HG03103 (cell line): ENCODE measurements at regions not wholly inside any gene's neighbourhood (a gene's known extent, or its start where the extent isn't known, plus 50 kb on each side); places are given as distances from the start of the nearest gene placed in this dataset.

Experiments
- ATAC-seq: cut with Tn5 transposase; IDR thresholded peaks from one replicate; pipeline ENCODE4 v1.9.1; 2021; ENCODE audit warnings: low read depth; ENCODE audit not compliant: unreplicated experiment

- ATAC-seq, result no peak
Measured at GRCh38 chr3:72594615-72595215, 253.5 kb downstream of the SHQ1 start.

DNA sequence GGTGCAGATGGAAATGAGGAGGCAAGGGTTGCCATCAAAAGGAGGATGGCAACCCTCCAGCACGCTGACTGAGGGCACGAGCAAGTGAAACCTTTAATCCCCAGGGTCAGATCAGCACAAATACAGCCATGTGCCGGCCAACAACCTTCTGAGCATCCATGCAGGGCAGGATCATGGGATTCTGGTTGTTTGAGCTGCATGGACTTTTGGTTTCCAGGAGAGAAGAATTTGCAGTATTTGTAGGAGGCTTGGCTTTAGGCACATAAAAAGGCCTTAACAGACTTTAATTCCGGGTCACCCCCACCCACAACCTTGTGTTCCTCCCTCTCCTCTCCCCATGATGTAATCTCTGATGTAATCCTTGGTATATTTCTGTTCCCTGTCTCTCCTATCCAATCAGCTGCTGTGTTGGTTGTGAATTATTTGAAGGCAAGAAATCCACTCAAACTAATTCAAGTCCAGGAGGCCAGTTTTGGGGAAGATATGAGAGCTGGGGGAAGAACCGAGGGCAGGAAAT, 254.3 kb downstream of the SHQ1 start:
- no peak for ATAC-seq

DNA sequence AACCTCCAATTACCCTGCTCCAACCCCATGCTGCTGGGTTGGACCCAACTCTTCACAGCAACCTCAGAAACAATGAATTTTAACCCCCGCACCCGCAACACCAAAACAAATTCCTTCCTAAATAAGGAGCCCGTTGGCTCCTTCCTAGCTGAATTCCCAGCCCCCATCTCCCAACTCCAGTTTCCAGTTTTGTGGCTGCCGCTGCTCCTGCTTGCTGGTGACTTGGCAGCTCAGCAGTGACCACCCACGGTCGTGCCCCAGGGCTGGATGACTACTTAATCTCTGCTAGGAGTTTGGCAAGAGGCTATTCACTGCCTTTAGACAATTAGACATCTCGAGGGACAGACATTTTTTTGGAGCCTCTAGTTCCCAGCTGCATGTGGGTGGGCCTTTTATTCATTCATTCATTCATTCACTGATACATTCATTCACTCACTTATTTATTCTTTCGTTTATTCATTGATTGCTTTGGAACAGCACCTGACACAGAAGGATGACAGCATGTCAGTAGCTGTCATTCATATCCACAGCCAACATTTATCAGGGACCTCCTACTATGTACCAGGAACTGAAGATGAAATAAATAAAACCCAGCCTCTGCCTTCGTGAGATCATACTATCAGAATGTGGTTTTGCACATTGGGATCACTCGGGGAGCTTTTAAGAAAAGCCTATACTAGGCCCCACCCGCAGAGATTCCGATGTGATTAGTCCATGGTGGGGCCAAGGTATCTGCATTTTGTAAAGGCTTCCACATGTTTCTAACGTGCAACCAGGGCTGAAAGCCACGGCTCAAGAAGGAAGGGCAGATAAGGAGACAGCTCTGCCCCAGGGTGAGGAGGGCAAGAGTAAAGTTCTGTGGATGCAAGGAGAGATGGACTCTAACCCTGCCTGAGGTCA, 256.5 kb downstream of the SHQ1 start:
- ATAC-seq, result no peak

DNA sequence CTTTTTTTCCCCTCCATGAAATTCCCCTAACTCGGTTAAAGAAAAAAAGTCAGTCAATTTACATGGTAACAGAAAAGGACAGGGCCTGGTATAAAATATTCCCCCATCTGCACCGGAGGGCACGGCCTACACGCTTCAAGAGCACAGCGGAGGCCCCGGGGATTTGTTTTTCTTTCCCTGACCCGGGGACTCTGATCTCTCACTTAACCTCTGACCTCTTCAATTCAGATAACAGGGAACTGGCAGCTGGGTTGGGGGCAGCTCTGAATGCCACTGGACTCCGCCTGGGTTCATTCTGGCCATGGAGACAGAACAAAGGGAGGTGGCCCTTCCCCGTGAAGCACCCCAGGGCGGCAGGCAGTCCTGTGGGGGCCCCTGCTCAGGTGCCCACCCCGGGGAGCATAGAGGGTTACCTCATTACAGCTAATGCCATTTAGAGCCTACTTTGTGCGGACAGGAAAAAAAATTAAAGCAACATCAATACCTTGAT, 257.5 kb downstream of the SHQ1 start:
- ATAC-seq, result no peak

GRCh38 chr3:72587282-72587681, 261.0 kb downstream of the SHQ1 start:
- ATAC-seq, result no peak

DNA sequence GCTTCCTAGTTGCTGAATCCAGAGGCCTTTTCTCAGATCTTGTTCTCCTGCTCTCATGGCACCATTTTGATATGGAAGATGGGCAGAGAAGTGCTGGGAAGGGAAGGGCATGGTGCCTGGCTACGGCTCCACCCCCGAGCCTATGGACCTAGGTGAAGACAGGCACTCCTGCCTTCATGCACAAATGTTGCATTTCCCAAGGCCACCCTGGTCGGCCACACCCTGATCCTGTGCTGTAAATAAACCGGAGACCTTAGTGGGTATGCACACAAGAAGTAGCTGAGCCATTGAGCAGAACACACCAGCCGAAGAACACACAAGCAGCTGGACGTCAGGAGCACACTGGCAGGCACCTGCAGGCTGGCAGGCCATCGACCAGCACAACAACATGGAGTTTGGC, 261.6 kb downstream of the SHQ1 start:
- ATAC-seq, result no peak

GRCh38 chr3:72585966-72586365, 262.3 kb downstream of the SHQ1 start:
- no peak for ATAC-seq

DNA sequence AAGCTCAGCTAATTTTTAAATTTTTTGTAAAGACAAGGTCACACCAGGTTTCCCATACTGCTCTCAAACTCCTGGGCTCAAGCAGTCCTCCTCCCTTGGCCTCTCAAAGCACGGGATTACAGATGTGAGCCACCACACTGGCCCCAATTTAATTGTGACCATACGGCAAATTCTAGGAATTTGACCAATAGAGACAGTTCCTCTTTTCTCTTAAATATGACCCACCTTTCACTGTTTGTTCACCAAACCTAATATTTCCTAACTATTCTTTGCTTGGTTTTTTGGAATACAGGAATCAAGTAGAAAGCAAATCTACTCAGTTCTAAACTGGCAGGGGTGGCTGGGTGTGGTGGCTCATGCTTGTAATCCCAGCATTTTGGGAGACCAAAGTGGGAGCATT, 264.0 kb downstream of the SHQ1 start:
- ATAC-seq, result no peak

- no peak for ATAC-seq
Measured at GRCh38 chr3:72582963-72583362, 265.3 kb downstream of the SHQ1 start.

DNA sequence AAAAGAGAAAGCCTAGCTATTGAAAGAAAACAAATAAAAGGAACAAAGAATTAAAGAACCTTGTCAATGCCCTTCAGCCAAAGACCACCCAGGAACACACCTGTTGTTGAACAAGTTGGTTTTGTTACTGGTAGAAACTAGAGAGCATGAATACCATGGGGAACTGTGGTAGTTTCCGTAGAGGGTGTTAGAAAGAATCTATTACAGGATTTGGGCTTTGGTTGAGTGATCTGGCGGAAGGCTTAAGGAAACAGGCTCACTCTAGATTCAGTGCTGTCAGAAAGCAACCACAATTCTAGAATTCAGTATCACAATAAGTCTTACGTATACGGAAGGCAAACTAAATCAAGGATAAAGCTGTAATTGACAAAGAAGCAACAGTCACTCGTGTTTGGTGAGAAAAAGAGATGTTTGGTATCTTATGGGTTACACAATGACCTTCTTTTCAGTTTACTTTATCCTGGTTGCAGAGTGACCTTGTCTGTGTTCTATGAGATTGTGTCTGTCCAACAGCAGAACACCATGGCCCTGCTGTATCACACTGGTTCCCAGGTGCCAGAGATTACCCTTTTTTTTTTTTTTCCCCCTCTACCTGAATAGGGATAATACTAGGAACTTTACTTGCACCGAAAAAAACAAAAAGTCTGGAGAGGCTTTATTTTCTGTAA, 265.9 kb downstream of the SHQ1 start:
- ATAC-seq, result peak; percentile 98

DNA sequence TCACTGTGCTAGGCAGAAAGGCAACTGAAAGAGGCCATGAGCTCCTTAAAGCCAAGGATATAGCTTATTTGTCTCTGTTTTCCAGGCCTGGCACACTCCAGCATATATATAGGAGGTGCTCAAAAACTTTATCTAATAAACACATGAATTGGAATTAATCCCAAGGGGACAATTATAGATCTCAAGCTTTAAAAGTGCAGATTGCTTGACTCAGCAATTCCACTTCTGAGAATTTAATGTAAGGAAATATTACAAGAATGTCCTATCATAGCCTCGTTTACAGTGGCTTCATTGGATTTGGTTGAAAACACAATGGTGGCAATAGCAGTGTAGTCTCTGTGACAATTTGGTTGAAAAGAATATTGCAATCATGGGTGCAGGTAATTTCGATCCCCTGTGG, 267.3 kb downstream of the SHQ1 start:
- no peak for ATAC-seq

GRCh38 chr3:72580246-72580756, 267.9 kb downstream of the SHQ1 start:
- ATAC-seq, result no peak

DNA sequence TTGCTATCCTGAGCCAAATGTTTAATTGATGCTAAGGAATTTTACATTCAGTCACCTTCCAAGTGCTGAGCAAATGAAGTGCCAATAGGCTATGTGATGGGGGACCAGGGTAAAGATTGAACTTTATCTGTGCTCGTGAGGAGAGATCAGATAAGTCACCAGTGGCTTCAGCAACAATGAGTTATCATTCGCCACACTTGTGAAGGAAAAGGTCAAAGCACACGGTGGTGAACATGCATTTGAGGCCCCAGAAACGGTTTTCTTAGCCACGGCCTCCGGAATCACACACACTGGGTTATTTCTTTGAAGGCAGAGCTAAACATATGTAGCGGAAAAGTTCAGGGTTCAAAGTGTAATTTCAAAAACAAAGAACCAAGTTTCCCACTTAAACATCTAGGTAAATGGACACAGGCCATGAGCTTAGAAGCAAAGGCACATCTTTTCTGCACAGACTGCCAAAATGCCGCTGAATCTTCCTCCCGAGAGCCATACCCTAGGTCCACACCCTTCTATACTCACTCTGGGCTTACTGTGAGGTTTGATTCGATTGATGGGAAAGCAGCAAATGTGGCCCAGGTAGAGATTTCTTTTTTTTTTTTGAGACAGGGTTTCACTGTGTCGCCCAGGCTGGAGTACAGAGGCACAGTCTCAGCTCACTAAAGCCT, 268.5 kb downstream of the SHQ1 start:
- no peak for ATAC-seq

GRCh38 chr3:72579191-72579580, 269.1 kb downstream of the SHQ1 start:
- no peak for ATAC-seq

GRCh38 chr3:72577190-72577589, 271.1 kb downstream of the SHQ1 start:
- no peak for ATAC-seq

GRCh38 chr3:72576563-72576962, 271.7 kb downstream of the SHQ1 start:
- ATAC-seq, result no peak

DNA sequence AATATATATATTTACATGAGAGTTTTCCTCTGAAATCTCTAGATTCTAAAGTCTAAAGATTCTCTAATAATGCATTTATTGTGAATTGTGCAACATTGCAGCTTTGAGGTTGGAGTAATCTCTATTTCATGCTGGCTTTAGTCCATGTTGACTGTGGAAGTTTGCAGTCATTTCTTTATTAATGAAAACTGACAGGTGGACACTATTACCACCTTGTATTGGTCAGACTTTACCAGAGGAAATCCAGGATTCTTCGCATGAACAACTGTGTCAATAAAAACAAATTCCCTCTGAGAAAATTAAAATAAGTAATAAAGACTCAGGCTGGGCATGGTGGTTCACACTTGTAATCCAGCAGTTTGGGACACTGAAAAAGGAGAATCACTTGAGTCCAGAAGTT, 274.1 kb downstream of the SHQ1 start:
- ATAC-seq, result no peak

- no peak for ATAC-seq
Measured at GRCh38 chr3:72573051-72573450, 275.2 kb downstream of the SHQ1 start.

- ATAC-seq, result no peak
Measured at GRCh38 chr3:72572489-72573007, 275.7 kb downstream of the SHQ1 start.

- no peak for ATAC-seq
Measured at GRCh38 chr3:72571638-72572114, 276.6 kb downstream of the SHQ1 start.
